Spleen (tissue), 11 donors: ENCODE measurements at regions not wholly inside any gene's neighbourhood (a gene's known extent, or its start where the extent isn't known, plus 50 kb on each side); places are given as distances from the start of the nearest gene placed in this dataset.

Source experiments
- DNase-seq: peaks from one replicate; pipeline ENCODE4 v3.0.0-alpha.2; 2020
- H3K27ac ChIP-seq, 8 donors: fragments of 200-600 bp; sonication (generic) in 7 of 8; 1 replicate in 4 of 8; 2 replicates in 4 of 8; pipeline versions ENCODE4 v1.5.0 to v1.8.0; 2016 to 2021; ENCODE audit warnings: inconsistent platforms in 4 of 8, mild to moderate bottlenecking in 4 of 8, moderate library complexity in 1 of 8
- H3K27me3 ChIP-seq, 7 donors: fragments of 200-600 bp; sonication (generic) in 6 of 7; replicated peaks in 1 of 7; 1 replicate in 4 of 7; 2 replicates in 3 of 7; pipeline versions ENCODE4 v1.5.0 to v1.8.0; 2016 to 2021; ENCODE audit warnings: inconsistent platforms in 3 of 7, mild to moderate bottlenecking in 1 of 7
- H3K36me3 ChIP-seq, 6 donors: fragments of 200-600 bp; sonication (generic) in 5 of 6; 1 replicate in 4 of 6; 2 replicates in 2 of 6; pipeline versions ENCODE4 v1.5.0 to v1.8.0; 2016 to 2021; ENCODE audit warnings: inconsistent platforms in 2 of 6
- H3K4me1 ChIP-seq, 6 donors: fragments of 200-600 bp; sonication (generic) in 5 of 6; 1 replicate in 3 of 6; 2 replicates in 3 of 6; pipeline versions ENCODE4 v1.5.0 to v1.8.0; 2016 to 2021; ENCODE audit warnings: inconsistent platforms in 3 of 6
- H3K4me3 ChIP-seq, 8 donors: fragments of 200-600 bp; sonication (generic) in 7 of 8; 1 replicate in 4 of 8; 2 replicates in 4 of 8; pipeline versions ENCODE4 v1.5.0 to v1.8.0; 2016 to 2021; ENCODE audit warnings: inconsistent platforms in 4 of 8, mild to moderate bottlenecking in 4 of 8, moderate library complexity in 2 of 8
- H3K9me3 ChIP-seq, 8 donors: fragments of 200-600 bp; sonication (generic) in 7 of 8; 1 replicate in 4 of 8; 2 replicates in 4 of 8; pipeline versions ENCODE4 v1.5.0 to v1.8.0; 2016 to 2021; ENCODE audit warnings: inconsistent platforms in 4 of 8
- CTCF ChIP-seq, 11 experiments: fragments of 200-600 bp in 7 of 11; fragments of 450-650 bp in 4 of 11; sonication (generic) in 4 of 11; IDR thresholded peaks in 8 of 11; conservative IDR thresholded peaks in 3 of 11; 1 replicate in 7 of 11; 2 replicates in 4 of 11; pipeline versions ENCODE4 v1.4.0 to v1.8.0; 2016 to 2021; ENCODE audit warnings: antibody characterized with exemption in 11 of 11, inconsistent platforms in 4 of 11, mild to moderate bottlenecking in 1 of 11
- POLR2A ChIP-seq, 3 donors: fragments of 450-650 bp; IDR thresholded peaks; one replicate each; pipeline ENCODE4 v1.5.1; 2017; ENCODE audit warnings: antibody characterized with exemption in 3 of 3, mild to moderate bottlenecking in 1 of 3
- POLR2AphosphoS5 ChIP-seq, 3 donors: sonication (generic); formaldehyde crosslinking; IDR thresholded peaks; one replicate each; pipeline ENCODE4 v1.5.1; 2017; ENCODE audit warnings: antibody characterized with exemption in 3 of 3
- WGBS, 5 donors: extraction: QIAGEN DNeasy Blood & Tissue Kit in 3 of 5; methylation state at CpG; one replicate each; pipeline versions ENCODE4 v1.1.5 to v1.1.7; 2013 to 2018; 5-methylcytosine and 5-hydroxymethylcytosine counted together
- intact Hi-C: fragments of 100-400 bp; cut with DNase I; formaldehyde crosslinking; loops from one replicate; pipeline ENCODE4 v1.15.0; 2023; ENCODE audit warnings: low total_unique reads
- donor health status: healthy with polysubstance abuse.
- donor health status: DM: no; HTN: no; CAD: no; lungs with moderate emphysema.
- donor health status: DM: no; HTN: no; CAD: no.
- donor health status: Bipolar disorder and iron deficiency.
- donor health status: healthy.
- donor health status: DM: no; HTN: no; CAD: no.
- donor health status: DM: yes; HTN: yes; CAD: no.

DNA sequence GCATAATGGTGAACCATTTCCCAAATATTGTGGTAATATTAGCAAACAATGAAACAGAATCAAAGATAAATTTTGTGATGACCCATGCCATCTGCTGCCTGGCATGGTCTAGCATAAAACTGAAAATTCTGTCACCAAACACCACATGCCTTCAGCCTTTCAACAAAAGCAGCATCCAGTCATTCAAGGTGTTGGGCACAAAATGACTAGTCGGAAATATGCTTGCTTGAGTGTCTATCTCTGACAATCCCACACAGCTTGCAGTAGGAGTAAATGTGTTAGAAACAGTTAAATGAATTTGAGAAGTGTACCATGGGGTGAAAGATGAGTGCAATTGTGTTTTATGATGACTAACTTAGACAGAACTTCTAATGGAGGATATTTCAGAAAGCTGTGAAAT lies 61.7 kb upstream of the CDIN1 start:
- Histone ChIP-seq H3K4me1 (no peaks in the 10 kb centered on the region), H3K4me3 (no peak overlapping the region), H3K27me3 (no peaks in the 10 kb centered on the region), H3K9me3 (no peaks in the 10 kb centered on the region), H3K27ac (no peak overlapping the region), H3K36me3 (no peaks in the 10 kb centered on the region)
- WGBS, 5 donors: 77 to 96% (median 87%) methylated on average over 1 of the region's 1 CpG
- intact Hi-C loops: no loop called here
- DNase-seq: no peak
- TF ChIP-seq POLR2A (IDR thresholded peaks at IDR 0.05) (no peak), POLR2AphosphoS5 (IDR thresholded peaks at IDR 0.05) (no peak), CTCF (IDR thresholded peaks at IDR 0.05 in 8 of 11, conservative IDR thresholded peaks at IDR 0.05 in 3 of 11) (no peak)

DNA sequence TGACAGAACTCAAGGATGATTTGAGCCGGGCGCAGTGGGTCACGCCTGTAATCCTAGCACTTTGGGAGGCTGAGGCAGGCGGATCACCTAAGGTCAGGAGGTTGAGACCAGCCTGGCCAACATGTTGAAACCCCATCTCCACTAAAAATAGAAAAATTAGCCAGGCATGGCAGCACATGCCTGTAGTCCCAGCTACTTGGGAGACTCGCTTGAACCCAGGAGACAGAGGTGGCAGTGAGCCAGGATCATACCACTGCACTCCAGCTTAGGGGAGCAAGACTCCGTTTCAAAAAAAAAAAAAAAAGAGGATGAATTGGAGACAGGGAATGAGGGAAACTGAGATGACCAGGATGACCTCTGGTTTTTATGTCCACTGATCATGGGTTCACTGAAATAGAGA lies 60.4 kb upstream of the CDIN1 start:
- no peaks in the 10 kb centered on the region for H3K36me3 ChIP-seq
- 87 to 94% (median 92%) methylated on average over 6 of the region's 6 CpGs for WGBS, 5 donors
- H3K9me3 ChIP-seq: no peaks in the 10 kb centered on the region
- intact Hi-C loops: no loop called here
- H3K27ac ChIP-seq: no peak overlapping the region
- H3K4me3 ChIP-seq: no peak overlapping the region
- DNase-seq: no peak
- H3K4me1 ChIP-seq: no peaks in the 10 kb centered on the region
- no peak for TF ChIP-seq POLR2AphosphoS5 (IDR thresholded peaks at IDR 0.05)
- no peak for TF ChIP-seq CTCF (IDR thresholded peaks at IDR 0.05 in 8 of 11, conservative IDR thresholded peaks at IDR 0.05 in 3 of 11)
- TF ChIP-seq POLR2A (IDR thresholded peaks at IDR 0.05): no peak
- no peaks in the 10 kb centered on the region for H3K27me3 ChIP-seq

DNA sequence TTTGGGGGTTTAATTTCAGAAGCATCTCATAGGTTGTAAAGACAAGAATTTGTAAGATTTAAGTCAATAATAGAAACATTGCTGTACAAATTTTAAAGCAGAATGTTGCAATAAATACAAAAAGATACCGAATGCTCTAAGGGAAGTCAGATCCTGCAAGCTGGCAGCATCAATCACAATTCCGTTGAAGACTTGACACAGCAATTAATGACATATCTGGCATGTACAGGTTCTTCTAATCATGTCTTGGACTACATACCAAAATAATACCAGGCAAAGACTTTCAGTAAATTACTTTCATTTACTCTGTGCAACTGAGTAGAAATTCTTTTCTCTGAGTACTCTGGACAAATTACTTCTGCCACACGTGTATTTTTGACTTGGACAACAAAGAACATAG lies 54.0 kb upstream of the CDIN1 start:
- DNase-seq: no peak
- WGBS, 5 donors: 65 to 85% (median 80%) methylated on average over 3 of the region's 3 CpGs
- intact Hi-C loops: no loop called here
- Histone ChIP-seq H3K9me3 (no peaks in the 10 kb centered on the region), H3K4me3 (no peak overlapping the region), H3K27ac (no peak overlapping the region), H3K36me3 (no peaks in the 10 kb centered on the region), H3K4me1 (peaks cover 0 to 8% (median 0%) of the 10 kb centered on the region in 6 donors), H3K27me3 (no peaks in the 10 kb centered on the region)
- no peak for TF ChIP-seq CTCF (IDR thresholded peaks at IDR 0.05 in 8 of 11, conservative IDR thresholded peaks at IDR 0.05 in 3 of 11)
- no peak for TF ChIP-seq POLR2A (IDR thresholded peaks at IDR 0.05)

GRCh38 chr15:36527235-36528162 lies 51.9 kb upstream of the CDIN1 start:
- Histone ChIP-seq H3K4me3 (no peak overlapping the region), H3K27me3 (no peaks in the 10 kb centered on the region), H3K27ac (no peak overlapping the region), H3K36me3 (no peaks in the 10 kb centered on the region), H3K4me1 (peaks cover 0 to 8% (median 0%) of the 10 kb centered on the region in 6 donors), H3K9me3 (no peaks in the 10 kb centered on the region)
- DNase-seq: no peak
- TF ChIP-seq CTCF (IDR thresholded peaks at IDR 0.05 in 8 of 11, conservative IDR thresholded peaks at IDR 0.05 in 3 of 11) (no peak), POLR2AphosphoS5 (IDR thresholded peaks at IDR 0.05) (no peak), POLR2A (IDR thresholded peaks at IDR 0.05) (no peak)
- 60 to 67% (median 61%) methylated on average over 9 of the region's 9 CpGs for WGBS, 5 donors
- intact Hi-C loops: no loop called here
